AG04450 (cell line): ENCODE measurements at regions not wholly inside any gene's neighbourhood (a gene's known extent, or its start where the extent isn't known, plus 50 kb on each side); places are given as distances from the start of the nearest gene placed in this dataset.

Experiments used
- CTCF ChIA-PET: fragments of 300-600, 350-600 bp; formaldehyde crosslinking; extraction: SDS; loops from one replicate; lab custom pipeline; 2022; ENCODE audit warnings: antibody characterized with exemption, inconsistent platforms; lab: Charles Lee
- POLR2A ChIA-PET: fragments of 350-600 bp; formaldehyde crosslinking; extraction: SDS; loops from one replicate; lab custom pipeline; 2021; ENCODE audit warnings: antibody characterized with exemption, inconsistent platforms; lab: Yijun Ruan, JAX
- DNase-seq: peaks from one replicate; pipeline ENCODE4 v3.0.0-alpha.2; 2011; ENCODE audit warnings: low read depth, low spot score
- H3K27ac ChIP-seq: one replicate; pipeline ENCODE4 v1.5.1; 2012; ENCODE audit warnings: low read depth, low read length, control low read depth
- H3K27me3 ChIP-seq: one replicate; pipeline ENCODE4 v1.6.0; 2012; ENCODE audit warnings: low read length; ENCODE audit not compliant: control insufficient read depth, insufficient read depth
- H3K4me3 ChIP-seq: 2 replicates; pipeline ENCODE4 v1.5.1; 2011; ENCODE audit warnings: mild to moderate bottlenecking, low read depth, low read length, control low read depth
- H3K9me3 ChIP-seq: 2 replicates; pipeline ENCODE4 v1.5.1; 2012; ENCODE audit warnings: low read length; ENCODE audit not compliant: control insufficient read depth, insufficient read depth
- CTCF ChIP-seq: IDR thresholded peaks from 2 replicates; pipeline ENCODE4 v1.5.1; 2011; ENCODE audit warnings: low read depth, low read length, control low read depth, inconsistent platforms

GRCh38 chr10:113411456-113411855 is 141.4 kb upstream of the HABP2 start:
- POLR2A ChIA-PET, result no interaction called here
- CTCF ChIA-PET, result no interaction called here
- Histone ChIP-seq H3K27me3 (peaks cover 3% of the 10 kb centered on the region), H3K27ac (no peak overlapping the region), H3K9me3 (no peaks in the 10 kb centered on the region), H3K4me3 (no peak overlapping the region)
- no peak for TF ChIP-seq CTCF
- no peak for DNase-seq

- POLR2A ChIA-PET, result no interaction called here
- no peak for DNase-seq
- H3K27ac ChIP-seq, result no peak overlapping the region
- no peaks in the 10 kb centered on the region for H3K9me3 ChIP-seq
- no peak overlapping the region for H3K4me3 ChIP-seq
- TF ChIP-seq CTCF, result no peak
- peaks cover 3% of the 10 kb centered on the region for H3K27me3 ChIP-seq
- CTCF ChIA-PET, result no interaction called here
These were observed 140.7 kb upstream of the HABP2 start for GRCh38 chr10:113412161-113412560.

GRCh38 chr10:113414543-113414942 is 138.3 kb upstream of the HABP2 start:
- ChIA-PET POLR2A (no interaction called here), CTCF (no interaction called here)

GRCh38 chr10:113415246-113415645 is 137.6 kb upstream of the HABP2 start:
- Histone ChIP-seq H3K27ac (no peak overlapping the region), H3K4me3 (no peak overlapping the region), H3K27me3 (no peaks in the 10 kb centered on the region), H3K9me3 (no peaks in the 10 kb centered on the region)
- no peak for DNase-seq
- no peak for TF ChIP-seq CTCF
- ChIA-PET POLR2A (no interaction called here), CTCF (no interaction called here)

More at GRCh38 chr10:113414543-113414942, 138.3 kb upstream of the HABP2 start:
- no peak for DNase-seq
- H3K4me3 ChIP-seq, result no peak overlapping the region
- no peak for TF ChIP-seq CTCF
- H3K9me3 ChIP-seq, result no peaks in the 10 kb centered on the region
- no peaks in the 10 kb centered on the region for H3K27me3 ChIP-seq
- H3K27ac ChIP-seq, result no peak overlapping the region

- TF ChIP-seq CTCF, result no peak
- no peak for DNase-seq
- ChIA-PET POLR2A (no interaction called here), CTCF (no interaction called here)
- H3K4me3 ChIP-seq, result no peak overlapping the region
- H3K27ac ChIP-seq, result no peak overlapping the region
- no peaks in the 10 kb centered on the region for H3K9me3 ChIP-seq
- H3K27me3 ChIP-seq, result no peaks in the 10 kb centered on the region
These were observed 132.7 kb upstream of the HABP2 start for GRCh38 chr10:113420057-113420732.
